Occipital lobe (tissue), 2 donors: ENCODE measurements at regions not wholly inside any gene's neighbourhood (a gene's known extent, or its start where the extent isn't known, plus 50 kb on each side); places are given as distances from the start of the nearest gene placed in this dataset. TPM values are rescaled to one million over a fixed set of nuclear protein-coding genes. Genes with fewer than 3 reads are reported as not detected.

Experiments
- DNase-seq: peaks from one replicate; lab custom pipeline; 2025; lab: John Stamatoyannopoulos, UW
- small RNA-seq: library from RNA; depleted of rRNA; stranded (forward); fragments of <200 nt; gene quantifications from one replicate; pipeline ENCODE3, GENCODE V24; 2014

- DNase-seq = no peak
Measured at GRCh38 chr2:15882761-15883497, 57.4 kb upstream of the MYCN start.

GRCh38 chr2:15883684-15884083, 56.7 kb upstream of the MYCN start:
- DNase-seq = no peak

GRCh38 chr2:15884790-15885189, 55.6 kb upstream of the MYCN start:
- no peak for DNase-seq

GRCh38 chr2:15886231-15886630, 54.1 kb upstream of the MYCN start:
- DNase-seq = no peak

- no peak for DNase-seq
Measured at GRCh38 chr2:15889442-15890123, 50.8 kb upstream of the MYCN start.

GRCh38 chr2:15890124-15890754, 50.1 kb upstream of the MYCN start:
- no peak for DNase-seq

Small RNA genes lying in the stretch of these regions (small RNA-seq; reads per million reads assigned to genes)
- gene RNU5E-7P = not detected
